Glutamatergic neuron (in vitro differentiated cells): ENCODE measurements at regions not wholly inside any gene's neighbourhood (a gene's known extent, or its start where the extent isn't known, plus 50 kb on each side); places are given as distances from the start of the nearest gene placed in this dataset.

Experiments
- DNase-seq: peaks from one replicate; pipeline ENCODE4 v3.0.0; 2022
- H3K27ac Mint-ChIP-seq: one replicate; pipeline ENCODE4 v1.8.0; 2020; ENCODE audit warnings: mild to moderate bottlenecking, mixed read lengths, inconsistent platforms; ENCODE audit not compliant: unreplicated experiment
- H3K27me3 Mint-ChIP-seq: one replicate; pipeline ENCODE4 v1.8.0; 2020; ENCODE audit warnings: mild to moderate bottlenecking, moderate library complexity, mixed read lengths, inconsistent platforms; ENCODE audit not compliant: unreplicated experiment
- H3K36me3 Mint-ChIP-seq: one replicate; pipeline ENCODE4 v1.8.0; 2020; ENCODE audit warnings: mild to moderate bottlenecking, mixed read lengths, inconsistent platforms; ENCODE audit not compliant: unreplicated experiment
- H3K4me1 Mint-ChIP-seq: one replicate; pipeline ENCODE4 v1.8.0; 2020; ENCODE audit warnings: mild to moderate bottlenecking, low read depth, mixed read lengths, inconsistent platforms; ENCODE audit not compliant: unreplicated experiment
- H3K4me3 Mint-ChIP-seq: one replicate; pipeline ENCODE4 v1.8.0; 2020; ENCODE audit warnings: mild to moderate bottlenecking, mixed read lengths, inconsistent platforms; ENCODE audit not compliant: unreplicated experiment
- H3K9me3 Mint-ChIP-seq: one replicate; pipeline ENCODE4 v1.8.0; 2020; ENCODE audit warnings: mild to moderate bottlenecking, moderate library complexity, mixed read lengths, inconsistent platforms; ENCODE audit not compliant: unreplicated experiment
- CTCF ChIP-seq: fragments of 200-600 bp; sonication (generic); IDR thresholded peaks from one replicate; pipeline ENCODE4 v1.5.0; 2021; ENCODE audit not compliant: partially characterized antibody, unreplicated experiment

GRCh38 chr17:27385626-27386025 lies 70.6 kb upstream of the KSR1 start:
- Mint-ChIP-seq H3K27ac (no peak overlapping the region), H3K36me3 (no peaks in the 10 kb centered on the region), H3K9me3 (peaks cover 13% of the 10 kb centered on the region), H3K4me3 (no peak overlapping the region), H3K4me1 (peaks cover 2% of the 10 kb centered on the region), H3K27me3 (peaks cover 9% of the 10 kb centered on the region)
- TF ChIP-seq CTCF = no peak
- no peak for DNase-seq

- peaks cover 13% of the 10 kb centered on the region for H3K9me3 Mint-ChIP-seq
- TF ChIP-seq CTCF = no peak
- H3K27ac Mint-ChIP-seq = no peak overlapping the region
- DNase-seq = no peak
- H3K4me1 Mint-ChIP-seq = peaks cover 2% of the 10 kb centered on the region
- H3K27me3 Mint-ChIP-seq = peaks cover 9% of the 10 kb centered on the region
- H3K4me3 Mint-ChIP-seq = no peak overlapping the region
- no peaks in the 10 kb centered on the region for H3K36me3 Mint-ChIP-seq
These were observed 69.8 kb upstream of the KSR1 start for GRCh38 chr17:27386206-27387075.

- H3K4me1 Mint-ChIP-seq = no peaks in the 10 kb centered on the region
- no peak overlapping the region for H3K4me3 Mint-ChIP-seq
- peaks cover 4% of the 10 kb centered on the region for H3K27me3 Mint-ChIP-seq
- no peak for TF ChIP-seq CTCF
- no peak for DNase-seq
- peaks cover 11% of the 10 kb centered on the region for H3K9me3 Mint-ChIP-seq
- no peak overlapping the region for H3K27ac Mint-ChIP-seq
- H3K36me3 Mint-ChIP-seq = no peaks in the 10 kb centered on the region
These were observed 66.6 kb upstream of the KSR1 start for GRCh38 chr17:27389542-27390140.

- TF ChIP-seq CTCF = no peak
- Mint-ChIP-seq H3K4me3 (no peak overlapping the region), H3K27me3 (peaks cover 8% of the 10 kb centered on the region), H3K27ac (no peak overlapping the region), H3K36me3 (peaks cover 4% of the 10 kb centered on the region), H3K4me1 (no peaks in the 10 kb centered on the region), H3K9me3 (peaks cover 14% of the 10 kb centered on the region)
- DNase-seq = no peak
These were observed 65.7 kb upstream of the KSR1 start for GRCh38 chr17:27390540-27390939.

GRCh38 chr17:27391427-27391826 lies 64.8 kb upstream of the KSR1 start:
- H3K36me3 Mint-ChIP-seq = peaks cover 4% of the 10 kb centered on the region
- no peak for DNase-seq
- no peak overlapping the region for H3K4me3 Mint-ChIP-seq
- peaks cover 14% of the 10 kb centered on the region for H3K9me3 Mint-ChIP-seq
- no peak for TF ChIP-seq CTCF
- no peaks in the 10 kb centered on the region for H3K4me1 Mint-ChIP-seq
- H3K27ac Mint-ChIP-seq = no peak overlapping the region
- peaks cover 8% of the 10 kb centered on the region for H3K27me3 Mint-ChIP-seq
